ENCODE measurements at regions not wholly inside any gene's neighbourhood (a gene's known extent, or its start where the extent isn't known, plus 50 kb on each side); places are given as distances from the start of the nearest gene placed in this dataset.
A peak's percentile ranks its signal among the peaks of the same experiment; 100 is the strongest.

DNA sequence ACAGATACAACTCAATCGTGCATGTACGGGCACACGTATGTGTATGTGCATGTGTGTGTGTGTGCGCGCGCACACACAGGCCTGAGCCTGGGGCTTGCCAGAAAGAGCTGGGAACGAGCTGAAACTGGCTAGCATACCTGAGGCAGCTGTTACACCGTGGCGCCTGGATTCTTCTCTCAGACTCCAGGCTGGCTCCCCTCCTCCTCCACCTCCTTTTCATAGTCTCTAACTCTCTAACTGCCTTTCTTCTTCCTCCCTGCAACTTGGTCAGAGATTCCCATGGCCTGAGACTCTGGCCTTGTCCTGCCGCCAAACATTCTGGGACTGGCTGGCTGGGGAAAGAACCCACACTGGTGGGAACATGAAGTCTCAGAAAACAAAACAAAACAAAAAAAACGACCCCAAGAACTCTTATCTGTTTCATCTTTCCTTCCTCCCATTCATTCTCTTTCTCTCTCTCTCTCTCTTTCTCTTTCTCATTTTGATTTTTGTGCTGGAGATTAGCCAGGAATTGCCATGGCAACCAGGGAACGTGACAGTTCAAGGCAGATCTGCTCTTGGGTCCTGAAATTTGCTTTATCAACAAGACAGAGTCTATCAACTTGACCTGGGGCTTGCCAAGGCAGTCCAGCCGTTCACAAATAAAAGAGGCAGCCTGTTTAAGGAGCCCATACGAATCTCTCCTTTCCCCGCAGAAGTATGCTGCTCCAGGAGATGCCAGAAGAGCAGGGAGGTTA lies 76.8 kb upstream of the SEM1 start:
- DNase-seq (ENCODE audit: low read depth) = no peak
- no peaks in the 10 kb centered on the region for H3K36me3 Mint-ChIP-seq (ENCODE audit: low read depth, unreplicated experiment)

DNA sequence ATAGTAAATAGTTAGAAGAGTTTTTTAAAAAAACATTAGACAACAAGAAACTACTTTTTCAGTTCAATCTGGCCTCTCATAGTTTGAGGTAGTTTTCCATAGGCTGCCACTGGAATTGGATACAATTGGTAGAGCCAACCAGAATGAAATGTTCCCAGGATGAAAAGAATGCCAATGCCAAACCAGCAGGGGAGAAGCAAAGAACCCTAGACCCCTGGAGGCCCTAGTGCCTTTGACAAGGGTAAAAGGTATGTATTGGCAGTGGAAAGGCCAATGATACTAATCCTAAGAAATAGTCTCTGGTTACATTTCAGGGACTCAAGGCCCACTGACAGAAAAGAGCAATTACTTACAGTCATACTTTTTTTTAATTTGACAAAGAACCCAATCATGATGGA lies 77.4 kb upstream of the SEM1 start:
- Mint-ChIP-seq H3K9me3 (ENCODE audit: unreplicated experiment) (no peaks in the 10 kb centered on the region), H3K36me3 (ENCODE audit: low read depth, unreplicated experiment) (no peaks in the 10 kb centered on the region), H3K4me3 (ENCODE audit: unreplicated experiment) (no peak overlapping the region), H3K4me1 (ENCODE audit: low read depth, unreplicated experiment) (peaks cover 4% of the 10 kb centered on the region), H3K27me3 (ENCODE audit: low read depth, unreplicated experiment) (peaks cover under 1% of the 10 kb centered on the region), H3K27ac (ENCODE audit: unreplicated experiment) (no peak overlapping the region)
- FAIRE-seq (no peak), DNase-seq (ENCODE audit: low read depth) (no peak)
- Histone ChIP-seq H3K4me3 (ENCODE audit: insufficient read depth, low read depth, low read length) (no peak overlapping the region), H3K9me3 (ENCODE audit: insufficient read depth, low read depth, low read length) (no peaks in the 10 kb centered on the region), H3K27me3 (ENCODE audit: insufficient read depth, low read length) (no peaks in the 10 kb centered on the region), H3K79me2 (ENCODE audit: insufficient read depth, low read length) (no peaks in the 10 kb centered on the region), H3K27ac (ENCODE audit: low read depth, low read length) (no peak overlapping the region), H4K20me1 (ENCODE audit: insufficient read depth, low read length) (no peaks in the 10 kb centered on the region), H3K9ac (ENCODE audit: low read length) (no peak overlapping the region), H2AFZ (ENCODE audit: low read depth, low read length) (no peak overlapping the region), H3K4me2 (ENCODE audit: low read length) (no peak overlapping the region), H3K4me1 (ENCODE audit: insufficient read depth, low read length) (no peaks in the 10 kb centered on the region), H3K36me3 (ENCODE audit: insufficient read depth, low read length) (no peaks in the 10 kb centered on the region)
- TF ChIP-seq, protein P1, sequence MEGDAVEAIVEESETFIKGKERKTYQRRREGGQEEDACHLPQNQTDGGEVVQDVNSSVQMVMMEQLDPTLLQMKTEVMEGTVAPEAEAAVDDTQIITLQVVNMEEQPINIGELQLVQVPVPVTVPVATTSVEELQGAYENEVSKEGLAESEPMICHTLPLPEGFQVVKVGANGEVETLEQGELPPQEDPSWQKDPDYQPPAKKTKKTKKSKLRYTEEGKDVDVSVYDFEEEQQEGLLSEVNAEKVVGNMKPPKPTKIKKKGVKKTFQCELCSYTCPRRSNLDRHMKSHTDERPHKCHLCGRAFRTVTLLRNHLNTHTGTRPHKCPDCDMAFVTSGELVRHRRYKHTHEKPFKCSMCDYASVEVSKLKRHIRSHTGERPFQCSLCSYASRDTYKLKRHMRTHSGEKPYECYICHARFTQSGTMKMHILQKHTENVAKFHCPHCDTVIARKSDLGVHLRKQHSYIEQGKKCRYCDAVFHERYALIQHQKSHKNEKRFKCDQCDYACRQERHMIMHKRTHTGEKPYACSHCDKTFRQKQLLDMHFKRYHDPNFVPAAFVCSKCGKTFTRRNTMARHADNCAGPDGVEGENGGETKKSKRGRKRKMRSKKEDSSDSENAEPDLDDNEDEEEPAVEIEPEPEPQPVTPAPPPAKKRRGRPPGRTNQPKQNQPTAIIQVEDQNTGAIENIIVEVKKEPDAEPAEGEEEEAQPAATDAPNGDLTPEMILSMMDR (IDR thresholded peaks at IDR 0.05; ENCODE audit: insufficient read depth, low read depth, low read length) = no peak
- no peak for TF ChIP-seq EZH2 (IDR thresholded peaks at IDR 0.05; ENCODE audit: insufficient read depth, low read length)

More for the DNA sequence above, 76.8 kb upstream of the SEM1 start:
- Histone ChIP-seq H3K4me1 (ENCODE audit: insufficient read depth, low read length) (no peaks in the 10 kb centered on the region), H3K27me3 (ENCODE audit: insufficient read depth, low read length) (no peaks in the 10 kb centered on the region), H2AFZ (ENCODE audit: low read depth, low read length) (no peak overlapping the region), H3K9me3 (ENCODE audit: insufficient read depth, low read depth, low read length) (no peaks in the 10 kb centered on the region), H3K4me3 (ENCODE audit: insufficient read depth, low read depth, low read length) (no peak overlapping the region), H3K27ac (ENCODE audit: low read depth, low read length) (no peak overlapping the region), H3K4me2 (ENCODE audit: low read length) (no peak overlapping the region), H3K79me2 (ENCODE audit: insufficient read depth, low read length) (no peaks in the 10 kb centered on the region), H4K20me1 (ENCODE audit: insufficient read depth, low read length) (no peaks in the 10 kb centered on the region), H3K36me3 (ENCODE audit: insufficient read depth, low read length) (no peaks in the 10 kb centered on the region), H3K9ac (ENCODE audit: low read length) (no peak overlapping the region)
- Mint-ChIP-seq H3K27me3 (ENCODE audit: low read depth, unreplicated experiment) (peaks cover 4% of the 10 kb centered on the region), H3K4me1 (ENCODE audit: low read depth, unreplicated experiment) (peaks cover 4% of the 10 kb centered on the region), H3K4me3 (ENCODE audit: unreplicated experiment) (no peak overlapping the region), H3K27ac (ENCODE audit: unreplicated experiment) (peak overlapping the region; percentile 4), H3K9me3 (ENCODE audit: unreplicated experiment) (no peaks in the 10 kb centered on the region)
- no peak for FAIRE-seq
- TF ChIP-seq, protein P1 (IDR thresholded peaks at IDR 0.05; ENCODE audit: insufficient read depth, low read depth, low read length) = no peak
- no peak for TF ChIP-seq EZH2 (IDR thresholded peaks at IDR 0.05; ENCODE audit: insufficient read depth, low read length)

DNA sequence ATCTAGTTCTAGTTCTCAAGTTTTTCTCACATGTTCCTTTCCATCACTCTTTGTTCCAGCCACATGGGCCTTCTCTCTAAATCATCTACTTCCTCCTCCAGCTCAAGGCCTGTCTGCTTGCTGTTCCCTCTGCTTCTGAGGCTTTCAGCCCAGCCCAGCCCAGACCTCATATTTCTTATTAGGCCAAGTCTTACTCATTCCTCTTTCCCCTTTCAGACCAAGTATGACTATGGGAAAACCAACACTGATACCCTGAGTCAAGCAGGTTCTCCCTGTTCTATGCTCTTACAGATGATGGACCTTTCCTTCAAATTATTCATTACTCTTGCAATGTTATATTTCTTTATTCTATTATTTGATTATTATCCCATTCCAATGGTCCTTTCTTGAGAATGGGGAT lies 80.3 kb upstream of the SEM1 start:
- Mint-ChIP-seq H3K4me3 (ENCODE audit: unreplicated experiment) (no peak overlapping the region), H3K36me3 (ENCODE audit: low read depth, unreplicated experiment) (no peaks in the 10 kb centered on the region), H3K27me3 (ENCODE audit: low read depth, unreplicated experiment) (peaks cover 10% of the 10 kb centered on the region), H3K9me3 (ENCODE audit: unreplicated experiment) (no peaks in the 10 kb centered on the region), H3K4me1 (ENCODE audit: low read depth, unreplicated experiment) (peaks cover 4% of the 10 kb centered on the region), H3K27ac (ENCODE audit: unreplicated experiment) (no peak overlapping the region)
- Histone ChIP-seq H3K4me3 (ENCODE audit: insufficient read depth, low read depth, low read length) (no peak overlapping the region), H3K9me3 (ENCODE audit: insufficient read depth, low read depth, low read length) (no peaks in the 10 kb centered on the region), H3K27ac (ENCODE audit: low read depth, low read length) (no peak overlapping the region), H3K79me2 (ENCODE audit: insufficient read depth, low read length) (no peaks in the 10 kb centered on the region), H3K36me3 (ENCODE audit: insufficient read depth, low read length) (no peaks in the 10 kb centered on the region), H3K4me1 (ENCODE audit: insufficient read depth, low read length) (no peaks in the 10 kb centered on the region), H3K4me2 (ENCODE audit: low read length) (no peak overlapping the region), H4K20me1 (ENCODE audit: insufficient read depth, low read length) (no peaks in the 10 kb centered on the region), H2AFZ (ENCODE audit: low read depth, low read length) (no peak overlapping the region), H3K9ac (ENCODE audit: low read length) (no peak overlapping the region), H3K27me3 (ENCODE audit: insufficient read depth, low read length) (no peaks in the 10 kb centered on the region)
- DNase-seq (ENCODE audit: low read depth) (no peak), FAIRE-seq (no peak)
- TF ChIP-seq, protein P1 (IDR thresholded peaks at IDR 0.05; ENCODE audit: insufficient read depth, low read depth, low read length) = no peak
- TF ChIP-seq EZH2 (IDR thresholded peaks at IDR 0.05; ENCODE audit: insufficient read depth, low read length) = no peak
